Kasumi-1 (cell line): ENCODE measurements at regions not wholly inside any gene's neighbourhood (a gene's known extent, or its start where the extent isn't known, plus 50 kb on each side); places are given as distances from the start of the nearest gene placed in this dataset.
"Not testable (repeated sequence)": the region's sequence is repeated elsewhere in the genome, so short reads cannot be mapped to it uniquely, and the experiment has no call there.

ENCODE experiments used
- DNase-seq, 2 experiments: peaks; one replicate each; lab custom pipeline; 2025; lab: John Stamatoyannopoulos, UW

GRCh38 chr3:10665592-10665991 lies 150.4 kb upstream of the SLC6A11 start:
- no peak for DNase-seq

DNA sequence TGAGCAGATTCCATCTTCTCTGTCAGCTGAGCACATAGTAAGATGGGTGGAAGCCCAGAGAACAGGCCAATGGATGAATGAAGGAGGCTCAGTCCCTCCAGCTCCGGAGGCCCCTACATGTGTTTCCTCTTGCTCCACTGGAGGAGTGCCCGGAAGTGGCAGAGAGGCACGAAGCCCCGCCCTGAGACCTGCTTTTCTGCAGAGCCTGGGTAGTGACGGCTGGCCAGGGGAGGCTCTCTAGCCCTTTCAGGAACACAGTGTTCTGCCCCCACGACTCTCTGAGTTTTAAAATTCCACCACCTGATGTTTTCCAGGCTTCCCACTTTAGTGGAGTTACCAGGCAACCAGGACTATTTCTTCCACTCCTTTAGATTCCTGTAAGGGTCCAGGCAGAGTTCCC lies 149.4 kb upstream of the SLC6A11 start:
- DNase-seq = peak; percentile 4 to 35

DNA sequence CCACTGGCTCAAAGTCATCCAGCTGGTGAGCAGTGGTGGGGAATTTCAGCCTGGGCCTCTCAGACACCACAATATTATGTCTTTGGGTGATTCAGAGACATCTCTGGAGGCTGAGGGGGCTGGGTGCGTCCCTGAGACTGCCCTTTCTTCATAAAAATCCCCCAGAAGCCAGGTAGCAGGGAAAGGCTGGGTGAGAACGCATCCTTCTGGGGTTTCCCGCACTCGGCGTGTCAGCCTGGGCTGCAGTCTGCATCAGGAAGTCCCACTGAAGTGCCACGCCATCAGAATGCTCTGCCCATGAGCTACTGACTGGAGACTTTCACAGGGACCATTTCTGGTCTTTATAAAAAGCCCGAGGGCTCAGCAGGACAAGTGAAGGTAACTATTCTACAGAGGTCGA lies 148.8 kb upstream of the SLC6A11 start:
- no peak for DNase-seq

DNA sequence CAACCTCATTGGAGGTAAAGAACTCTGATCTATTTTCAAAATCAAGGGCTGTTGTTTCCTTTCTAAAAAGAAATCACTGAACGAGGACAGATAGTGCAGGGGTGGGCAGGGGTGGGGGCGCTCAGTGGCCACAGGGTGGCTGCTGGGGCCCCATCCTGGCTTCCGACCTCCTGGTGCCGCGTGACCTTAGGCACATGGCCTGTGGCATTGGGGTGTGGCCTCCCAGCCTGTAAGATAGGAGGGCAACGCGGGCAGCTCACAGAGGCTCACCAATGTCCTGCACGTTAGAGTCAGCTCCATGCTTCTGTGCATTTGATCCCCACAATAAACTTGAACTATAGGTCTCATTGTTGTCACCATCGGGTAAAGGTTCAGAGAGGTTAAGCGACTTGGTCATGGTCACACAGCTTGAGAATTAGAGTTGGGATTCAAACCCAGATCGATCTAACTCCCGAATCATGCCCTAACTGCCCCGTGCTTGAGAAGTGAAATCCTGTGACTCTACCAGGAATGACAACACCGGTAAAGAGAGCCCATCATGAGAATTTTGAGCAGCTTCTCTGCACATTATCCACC lies 148.0 kb upstream of the SLC6A11 start:
- DNase-seq = no peak

GRCh38 chr3:10669490-10670048 lies 146.5 kb upstream of the SLC6A11 start:
- no peak for DNase-seq

DNA sequence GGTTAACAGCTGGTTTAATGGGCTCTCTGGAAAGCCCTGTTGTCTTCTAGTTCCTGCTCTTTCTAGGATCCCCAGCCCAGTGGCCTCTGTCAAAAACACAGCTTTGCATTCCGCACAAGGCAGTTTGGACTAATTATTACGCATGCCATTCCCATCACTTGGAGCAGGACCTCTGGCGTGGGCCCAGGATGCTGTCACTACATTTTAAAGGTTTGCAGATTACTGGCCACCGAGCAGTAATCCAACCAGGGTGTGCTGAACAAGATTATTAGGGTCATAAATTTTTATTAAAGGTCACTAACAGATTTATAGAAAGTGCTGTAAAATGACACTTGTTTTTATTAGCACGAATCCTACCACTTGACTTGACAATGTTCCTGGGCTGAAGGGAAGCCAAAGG lies 143.6 kb upstream of the SLC6A11 start:
- no peak for DNase-seq

DNA sequence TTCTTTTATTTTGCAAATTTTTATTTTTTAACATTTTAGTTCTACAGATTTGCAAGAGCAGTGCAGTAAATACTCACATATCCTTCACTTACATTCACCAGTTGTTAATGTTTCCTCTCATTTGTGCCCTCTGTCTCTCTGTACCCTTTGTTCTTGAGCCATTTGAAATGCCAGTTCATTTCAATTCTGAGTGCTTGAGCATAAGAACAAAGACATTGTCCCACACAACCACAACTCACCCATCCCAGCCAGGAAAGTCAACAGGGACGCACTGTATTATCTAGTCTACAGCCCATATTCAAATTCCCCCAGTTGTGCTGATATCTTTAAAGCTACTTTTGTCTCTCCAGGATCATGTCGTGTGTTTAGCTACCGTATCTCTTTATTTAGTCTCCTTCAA lies 141.4 kb upstream of the SLC6A11 start:
- DNase-seq = no peak

DNA sequence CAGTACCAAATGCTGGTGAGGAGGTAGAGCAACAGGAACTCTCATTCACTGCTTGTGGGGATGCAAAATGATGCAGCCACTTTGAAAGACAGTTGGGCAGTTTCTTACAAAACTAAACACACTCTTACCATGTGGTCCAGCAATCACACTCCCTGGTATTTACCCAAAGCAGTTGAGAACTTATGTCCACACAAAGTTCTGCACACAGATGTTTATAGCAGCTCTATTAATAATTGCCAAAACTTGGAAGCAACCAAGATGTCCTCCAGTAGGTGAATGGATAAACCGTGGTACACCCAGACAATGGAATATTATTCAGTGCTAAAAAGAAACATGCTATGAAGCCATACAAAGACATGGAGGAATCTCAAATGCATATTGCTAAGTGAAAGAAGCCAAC lies 139.1 kb upstream of the SLC6A11 start:
- no peak for DNase-seq

DNA sequence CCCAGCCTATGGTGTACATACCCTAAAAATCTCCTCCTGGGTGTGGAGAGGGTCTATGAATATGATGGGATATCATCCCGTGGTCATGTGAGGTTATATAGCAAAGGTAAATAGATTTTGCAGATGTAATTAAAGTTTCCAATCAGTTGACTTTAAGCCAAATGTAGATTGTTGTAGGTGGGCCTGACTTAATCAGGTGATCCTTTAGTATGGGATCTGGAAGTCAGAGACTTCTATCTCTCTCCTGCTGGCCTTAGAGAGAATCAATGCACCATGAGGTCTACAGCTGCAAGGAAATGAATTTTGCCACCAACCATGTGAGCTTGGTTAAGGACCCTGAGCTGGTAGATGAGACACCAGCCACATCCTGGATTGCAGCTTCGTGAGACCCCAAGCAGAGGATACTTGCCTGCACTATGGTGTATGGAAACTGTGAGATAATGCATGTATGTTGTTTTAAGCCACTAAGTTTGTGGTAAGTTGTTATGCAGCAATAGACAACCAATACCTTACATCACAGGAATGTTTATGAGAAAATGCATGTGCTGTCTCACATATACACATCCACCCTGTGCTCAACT lies 137.1 kb upstream of the SLC6A11 start:
- no peak for DNase-seq

- DNase-seq = no peak
These were observed 135.2 kb upstream of the SLC6A11 start for GRCh38 chr3:10680796-10681195.

- DNase-seq = no peak
These were observed 133.3 kb upstream of the SLC6A11 start for GRCh38 chr3:10682692-10683091.

DNA sequence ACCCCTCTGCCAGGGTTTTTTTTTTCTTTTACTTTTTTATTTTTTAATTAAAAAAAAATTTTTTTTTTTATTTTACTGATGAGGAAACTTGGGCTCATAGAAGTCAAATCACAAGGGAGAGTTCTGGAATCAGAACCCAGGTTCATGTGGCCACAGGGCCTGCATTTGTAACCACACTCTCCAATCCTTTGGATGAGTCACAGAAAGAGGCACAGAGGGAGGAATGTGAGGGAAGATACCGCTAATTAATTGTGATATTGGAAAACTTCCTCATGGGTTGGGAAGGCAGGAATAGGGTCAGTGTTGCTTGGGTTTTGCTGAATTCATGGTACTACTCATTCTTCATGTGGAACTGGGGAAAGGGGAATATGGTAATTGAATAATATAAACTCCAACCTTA lies 132.9 kb upstream of the SLC6A11 start:
- DNase-seq = no peak

GRCh38 chr3:10688126-10688525 lies 127.9 kb upstream of the SLC6A11 start:
- DNase-seq = no peak

- DNase-seq = no peak
These were observed 127.4 kb upstream of the SLC6A11 start for GRCh38 chr3:10688548-10689172.

DNA sequence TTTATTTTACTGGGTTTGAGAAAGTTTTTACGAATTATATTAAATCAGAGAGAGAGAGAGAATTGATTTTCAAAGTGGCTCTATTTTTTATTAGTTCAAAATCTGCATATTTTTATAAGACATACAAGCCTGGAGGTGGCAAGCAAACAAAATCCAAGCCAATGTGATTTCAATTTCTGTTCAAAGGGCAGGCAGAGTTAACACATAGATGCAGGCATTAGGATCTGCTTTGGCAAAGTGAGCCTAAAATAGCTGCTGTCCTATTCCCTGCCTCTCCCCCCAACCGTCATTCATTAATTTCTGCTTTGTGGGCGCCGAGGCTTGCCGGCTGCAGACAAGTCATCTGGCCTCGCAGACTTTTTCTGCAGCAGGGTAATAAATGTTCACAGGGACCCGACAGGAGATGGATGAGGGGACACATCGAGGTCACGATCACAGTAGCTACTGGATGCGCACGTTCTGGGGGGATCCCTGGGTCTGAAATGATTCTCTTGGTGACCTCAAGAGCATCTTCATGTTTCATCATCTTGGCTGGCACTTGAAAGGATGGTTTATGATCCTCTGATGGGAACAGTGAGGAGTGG lies 123.9 kb upstream of the SLC6A11 start:
- DNase-seq = no peak

- no peak for DNase-seq
These were observed 122.6 kb upstream of the SLC6A11 start for GRCh38 chr3:10693457-10693856.

DNA sequence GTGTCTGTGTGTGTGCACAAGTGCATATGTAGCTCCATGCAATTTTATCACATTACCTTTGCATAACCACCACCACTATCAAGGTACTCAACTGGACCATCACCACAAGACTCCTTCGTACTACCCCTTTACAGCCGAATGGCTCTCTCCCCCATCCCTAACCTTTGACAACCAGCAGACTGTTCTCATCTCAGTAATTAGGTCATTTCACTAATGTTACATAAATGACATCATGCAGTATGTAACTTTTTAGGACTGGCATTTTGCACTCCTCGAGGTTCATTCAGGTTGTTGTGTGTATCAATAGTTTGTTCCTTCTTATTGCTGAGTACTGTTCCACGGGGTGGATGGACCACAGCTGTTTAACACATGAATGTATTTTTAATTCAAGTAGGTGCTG lies 121.8 kb upstream of the SLC6A11 start:
- no peak for DNase-seq

DNA sequence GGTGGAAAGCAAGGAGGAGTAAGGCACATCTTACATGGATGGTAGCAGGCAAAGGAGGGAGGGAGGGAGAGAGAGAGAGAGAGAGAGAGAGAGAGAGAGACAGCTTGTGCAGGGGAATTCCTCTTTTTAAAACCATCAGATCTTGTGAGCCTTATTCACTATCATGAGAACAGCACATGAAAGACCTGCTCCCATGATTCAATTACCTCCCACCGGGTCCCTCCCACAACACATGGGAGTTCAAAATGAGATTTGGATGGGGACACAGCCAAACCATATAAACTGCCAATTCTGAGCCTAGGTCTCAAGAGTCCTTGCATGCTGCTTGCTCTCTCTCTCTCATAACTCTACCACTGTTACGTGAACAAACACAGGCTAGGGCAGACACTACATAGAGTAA lies 120.8 kb upstream of the SLC6A11 start:
- DNase-seq = not testable (repeated sequence)

DNA sequence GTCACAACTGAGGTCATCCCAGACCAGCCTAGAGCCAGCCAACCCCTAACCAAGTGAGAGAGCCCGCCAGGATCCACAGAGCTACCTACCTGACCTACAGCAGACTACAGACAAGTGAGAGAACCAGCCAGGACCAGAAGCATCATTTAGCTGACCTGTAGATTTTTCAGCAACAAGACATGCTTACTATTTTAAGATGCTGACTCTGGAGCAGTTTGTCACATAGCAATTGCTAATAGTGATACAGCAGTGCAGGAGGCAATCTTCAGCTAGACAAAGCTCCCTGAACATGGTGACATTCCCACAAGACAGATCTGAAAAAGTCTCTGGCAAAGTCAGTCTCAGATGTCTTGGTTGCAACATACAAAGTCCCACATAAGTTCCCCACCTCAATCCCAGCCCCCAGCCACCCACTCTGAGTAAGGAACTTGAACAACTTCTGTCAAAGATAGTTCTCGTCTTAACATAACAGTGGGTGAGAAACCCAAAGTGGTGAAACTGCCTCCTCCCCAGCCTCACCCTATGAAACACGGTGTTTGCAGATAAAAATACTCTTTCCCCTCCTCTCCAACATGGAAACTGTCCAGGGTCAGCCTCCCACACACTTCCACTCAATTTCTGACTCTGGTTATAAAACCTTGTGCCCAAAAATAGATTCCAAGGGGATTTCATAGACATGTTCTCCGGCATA lies 120.3 kb upstream of the SLC6A11 start:
- DNase-seq = no peak

DNA sequence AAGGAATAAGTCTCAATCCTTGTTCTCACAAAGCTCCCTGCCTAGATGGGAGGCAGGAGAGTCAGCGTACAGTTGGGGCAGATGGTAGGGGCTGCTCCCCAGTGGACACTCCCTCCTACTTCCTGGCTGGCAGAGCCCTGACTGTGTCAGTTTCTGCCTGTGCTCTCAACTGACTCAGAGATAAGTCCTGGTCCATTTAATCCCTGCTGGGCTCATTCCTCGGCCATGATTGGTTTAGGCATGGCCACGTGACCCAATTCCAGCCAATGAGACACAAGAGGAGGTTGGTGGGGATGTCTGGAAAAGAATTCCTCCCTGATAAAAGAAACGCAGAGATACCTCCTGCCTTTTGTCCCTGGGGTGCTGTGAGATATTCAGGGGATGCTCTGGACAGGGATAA lies 118.1 kb upstream of the SLC6A11 start:
- no peak for DNase-seq

DNA sequence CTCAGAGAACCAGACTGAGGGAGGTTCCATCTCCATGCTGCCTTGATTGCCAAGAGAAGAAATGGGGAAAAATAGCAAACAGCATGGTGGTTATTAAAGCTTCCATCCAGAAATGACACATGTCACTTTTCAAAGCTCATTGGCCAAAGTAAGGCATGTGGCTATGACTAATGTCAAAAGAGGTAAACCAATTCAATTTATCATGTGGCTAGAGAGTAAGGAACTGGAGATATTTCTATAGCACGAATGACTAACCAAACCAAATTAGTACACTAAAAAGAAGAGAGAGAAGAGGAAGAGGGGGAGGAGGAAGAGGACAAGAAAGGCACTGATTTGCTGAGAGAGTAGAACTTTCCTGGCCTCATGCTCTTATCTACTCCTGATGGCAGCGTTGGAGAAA lies 115.2 kb upstream of the SLC6A11 start:
- DNase-seq = no peak

- no peak for DNase-seq
These were observed 112.9 kb upstream of the SLC6A11 start for GRCh38 chr3:10702961-10703740.
